Kidney (tissue), 13 donors: ENCODE measurements at regions not wholly inside any gene's neighbourhood (a gene's known extent, or its start where the extent isn't known, plus 50 kb on each side); places are given as distances from the start of the nearest gene placed in this dataset.

Experiments
- DNase-seq, 5 donors: peaks; one replicate each; pipeline ENCODE4 v3.0.0-alpha.2; 2013 to 2020
- FAIRE-seq: peaks from 2 replicates; lab custom pipeline; 2012; peaks lifted over from hg19 to GRCh38; lab: Jason Lieb, UNC
- H3K27ac ChIP-seq, 2 donors: one replicate each; pipeline ENCODE4 v1.7.0; 2013; ENCODE audit warnings: low read depth in 2 of 2, low read length in 2 of 2, inconsistent platforms in 1 of 2
- H3K27me3 ChIP-seq: one replicate; pipeline ENCODE4 v1.7.1; 2013; ENCODE audit warnings: low read length, inconsistent platforms; ENCODE audit not compliant: control insufficient read depth, insufficient read depth
- H3K36me3 ChIP-seq, 3 donors: one replicate each; pipeline versions ENCODE4 v1.7.0 to v1.7.1; 2013; ENCODE audit warnings: low read length in 3 of 3, control low read depth in 1 of 3, inconsistent platforms in 1 of 3; ENCODE audit not compliant: insufficient read depth in 3 of 3, control insufficient read depth in 2 of 3
- H3K4me1 ChIP-seq, 3 donors: one replicate each; pipeline versions ENCODE4 v1.7.0 to v1.7.1; 2013; ENCODE audit warnings: low read length in 3 of 3, inconsistent platforms in 1 of 3, low read depth in 1 of 3; ENCODE audit not compliant: control insufficient read depth in 2 of 3, insufficient read depth in 2 of 3
- H3K4me3 ChIP-seq, 3 donors: one replicate each; pipeline versions ENCODE4 v1.7.0 to v1.8.1; 2013; ENCODE audit warnings: low read length in 3 of 3, control low read depth in 1 of 3, inconsistent platforms in 1 of 3
- H3K9ac ChIP-seq, 3 donors: one replicate each; pipeline versions ENCODE4 v1.7.0 to v1.7.1; 2013; ENCODE audit warnings: low read length in 3 of 3, control low read depth in 1 of 3, inconsistent platforms in 1 of 3
- H3K9me3 ChIP-seq, 3 donors: one replicate each; pipeline versions ENCODE4 v1.7.0 to v1.7.1; 2013; ENCODE audit warnings: low read length in 3 of 3, control low read depth in 1 of 3, inconsistent platforms in 1 of 3; ENCODE audit not compliant: control insufficient read depth in 2 of 3, insufficient read depth in 1 of 3
- intact Hi-C: fragments of 100-400 bp; cut with DNase I; formaldehyde crosslinking; loops from one replicate; pipeline ENCODE4 v1.11.1; 2022
- TF ChIP-seq, protein P1 (sequence below): IDR thresholded peaks from 3 replicates; pipeline ENCODE4 v1.5.1; 2012; ENCODE audit warnings: mild to moderate bottlenecking, moderate library complexity, borderline replicate concordance; ENCODE audit not compliant: insufficient read depth; ENCODE audit errors: extremely low read depth
- donor health status: control.
- donor health status: control.
- donor health status: control.
- donor health status: control.
- donor health status: control.
- donor health status: DM: yes; HTN: yes; CAD: no.
- donor health status: Normal renal cell carcinoma (clear cell type).

DNA sequence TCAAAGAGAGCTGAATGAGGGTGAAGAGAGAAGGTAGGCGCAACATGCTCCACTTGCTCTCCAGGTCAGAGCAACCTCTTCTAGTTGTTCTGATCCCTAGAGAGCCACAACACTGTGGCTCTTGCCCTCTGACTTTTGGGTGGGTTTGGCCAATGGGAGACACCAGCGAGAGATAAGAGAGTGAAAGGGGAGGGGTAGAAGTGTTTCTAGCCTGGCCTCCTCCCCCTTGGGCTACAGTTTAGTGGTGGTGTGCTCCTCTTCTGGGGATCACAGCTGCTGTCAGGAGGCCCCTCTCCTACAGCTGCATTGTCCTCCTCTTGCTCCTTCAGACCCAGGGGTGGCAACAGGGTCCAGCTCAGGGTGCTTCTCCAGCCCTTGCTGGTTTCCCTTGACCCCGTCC, 454.8 kb downstream of the FUT8 start:
- no peaks in the 10 kb centered on the region for H3K9me3 ChIP-seq
- no peaks in the 10 kb centered on the region for H3K4me1 ChIP-seq
- no peaks in the 10 kb centered on the region for H3K27me3 ChIP-seq
- H3K27ac ChIP-seq = no peak overlapping the region
- H3K9ac ChIP-seq = no peak overlapping the region
- TF ChIP-seq, protein P1, sequence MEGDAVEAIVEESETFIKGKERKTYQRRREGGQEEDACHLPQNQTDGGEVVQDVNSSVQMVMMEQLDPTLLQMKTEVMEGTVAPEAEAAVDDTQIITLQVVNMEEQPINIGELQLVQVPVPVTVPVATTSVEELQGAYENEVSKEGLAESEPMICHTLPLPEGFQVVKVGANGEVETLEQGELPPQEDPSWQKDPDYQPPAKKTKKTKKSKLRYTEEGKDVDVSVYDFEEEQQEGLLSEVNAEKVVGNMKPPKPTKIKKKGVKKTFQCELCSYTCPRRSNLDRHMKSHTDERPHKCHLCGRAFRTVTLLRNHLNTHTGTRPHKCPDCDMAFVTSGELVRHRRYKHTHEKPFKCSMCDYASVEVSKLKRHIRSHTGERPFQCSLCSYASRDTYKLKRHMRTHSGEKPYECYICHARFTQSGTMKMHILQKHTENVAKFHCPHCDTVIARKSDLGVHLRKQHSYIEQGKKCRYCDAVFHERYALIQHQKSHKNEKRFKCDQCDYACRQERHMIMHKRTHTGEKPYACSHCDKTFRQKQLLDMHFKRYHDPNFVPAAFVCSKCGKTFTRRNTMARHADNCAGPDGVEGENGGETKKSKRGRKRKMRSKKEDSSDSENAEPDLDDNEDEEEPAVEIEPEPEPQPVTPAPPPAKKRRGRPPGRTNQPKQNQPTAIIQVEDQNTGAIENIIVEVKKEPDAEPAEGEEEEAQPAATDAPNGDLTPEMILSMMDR = no peak
- DNase-seq (no peak), FAIRE-seq (no peak)
- intact Hi-C loops = no loop called here
- H3K36me3 ChIP-seq = no peaks in the 10 kb centered on the region
- H3K4me3 ChIP-seq = no peak overlapping the region

DNA sequence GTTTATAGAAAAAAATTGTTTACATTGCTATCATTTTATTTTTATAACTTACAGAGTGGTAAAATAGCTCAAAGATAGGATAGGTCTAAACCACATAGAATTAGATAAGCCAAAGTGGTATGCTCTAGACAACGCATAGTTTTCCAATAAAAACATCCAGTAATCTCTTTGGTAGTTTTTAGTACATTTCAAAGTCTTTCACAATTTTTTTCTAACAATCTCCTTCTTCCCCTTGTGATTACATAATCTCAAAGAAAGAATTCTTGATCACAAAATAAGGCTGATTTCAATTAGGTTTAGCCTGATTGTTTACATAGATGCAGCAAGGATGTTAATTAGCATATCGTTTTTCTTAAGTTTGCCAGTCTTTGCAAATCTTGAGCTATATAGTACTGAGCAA, 460.0 kb downstream of the FUT8 start:
- intact Hi-C loops = no loop called here
- H3K4me1 ChIP-seq = no peaks in the 10 kb centered on the region
- H3K9me3 ChIP-seq = no peaks in the 10 kb centered on the region
- TF ChIP-seq, protein P1 = no peak
- no peak overlapping the region for H3K4me3 ChIP-seq
- no peaks in the 10 kb centered on the region for H3K27me3 ChIP-seq
- H3K27ac ChIP-seq = no peak overlapping the region
- no peak for FAIRE-seq
- H3K9ac ChIP-seq = no peak overlapping the region
- no peaks in the 10 kb centered on the region for H3K36me3 ChIP-seq
- no peak for DNase-seq

DNA sequence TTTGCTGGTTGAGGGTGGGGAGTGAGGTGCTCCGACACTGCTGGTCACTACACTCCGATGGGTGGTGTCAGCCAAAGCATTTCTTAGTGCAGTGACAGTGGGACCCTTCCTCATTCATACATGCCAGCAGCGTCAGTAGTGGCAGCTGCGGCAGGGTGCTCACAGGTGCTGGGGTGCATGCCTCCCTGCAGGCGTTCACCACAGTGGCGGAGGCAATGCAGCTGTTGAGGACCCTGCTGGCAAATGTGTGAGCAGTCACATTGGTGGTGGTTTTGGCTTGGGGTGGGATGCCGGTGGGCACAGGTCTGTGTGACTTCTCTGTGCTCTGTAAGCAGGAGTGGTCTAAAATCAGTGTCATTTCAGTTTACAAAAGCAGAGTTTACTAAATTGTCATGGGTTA, 464.6 kb downstream of the FUT8 start:
- intact Hi-C loops = no loop called here
- H3K4me1 ChIP-seq = no peaks in the 10 kb centered on the region
- H3K27ac ChIP-seq = no peak overlapping the region
- no peaks in the 10 kb centered on the region for H3K36me3 ChIP-seq
- no peak overlapping the region for H3K4me3 ChIP-seq
- FAIRE-seq = no peak
- H3K9me3 ChIP-seq = peaks cover 0 to 3% (median 0%) of the 10 kb centered on the region in 3 donors
- TF ChIP-seq, protein P1 = no peak
- no peak for DNase-seq
- H3K9ac ChIP-seq = no peak overlapping the region
- no peaks in the 10 kb centered on the region for H3K27me3 ChIP-seq

DNA sequence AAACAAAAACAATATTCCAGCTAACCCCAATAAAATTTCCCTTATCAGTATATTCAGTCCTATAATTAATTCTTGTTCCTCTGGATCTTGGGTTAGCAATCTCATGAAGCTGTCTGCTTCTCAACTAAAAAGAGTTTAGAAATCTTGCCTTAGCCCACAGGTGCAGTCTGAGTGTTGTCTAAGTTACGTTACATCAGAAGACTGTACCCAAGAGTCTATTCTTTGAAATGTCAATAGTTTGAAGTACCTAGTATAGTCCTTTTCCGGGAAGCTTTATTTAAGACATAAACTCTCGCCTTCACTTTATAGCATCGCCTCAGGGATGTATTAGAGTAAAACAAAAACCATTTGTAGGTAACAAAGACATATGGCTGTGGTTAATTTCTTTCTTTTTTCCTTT, 465.1 kb downstream of the FUT8 start:
- H3K9ac ChIP-seq = no peak overlapping the region
- no peaks in the 10 kb centered on the region for H3K27me3 ChIP-seq
- no peak for DNase-seq
- intact Hi-C loops = no loop called here
- no peaks in the 10 kb centered on the region for H3K36me3 ChIP-seq
- H3K4me3 ChIP-seq = no peak overlapping the region
- FAIRE-seq = no peak
- H3K9me3 ChIP-seq = peaks cover 0 to 6% (median 0%) of the 10 kb centered on the region in 3 donors
- no peak overlapping the region for H3K27ac ChIP-seq
- TF ChIP-seq, protein P1 = no peak
- H3K4me1 ChIP-seq = no peaks in the 10 kb centered on the region
